Activated T-helper 2 cell treated with anti-CD3 and anti-CD28 coated beads, Interferon-gamma antibody, Interleukin-2, Interleukin-4, amounts not matched to agents 10 μg/mL and 5 μg/mL and 100 μg/mL, durations not matched to agents 14 hours and 24 hours and 36 hours (primary cell): ENCODE measurements at regions not wholly inside any gene's neighbourhood (a gene's known extent, or its start where the extent isn't known, plus 50 kb on each side); places are given as distances from the start of the nearest gene placed in this dataset.
"Not testable (repeated sequence)": the region's sequence is repeated elsewhere in the genome, so short reads cannot be mapped to it uniquely, and the experiment has no call there.

Experiments used
- DNase-seq: peaks from one replicate; pipeline ENCODE4 v3.0.0; 2021; ENCODE audit warnings: low spot score
- H3K27ac Mint-ChIP-seq: one replicate; pipeline ENCODE4 v1.8.0; 2021; ENCODE audit warnings: mixed read lengths
- H3K27me3 Mint-ChIP-seq: one replicate; pipeline ENCODE4 v1.8.0; 2021; ENCODE audit warnings: low read depth, mixed read lengths
- H3K36me3 Mint-ChIP-seq: one replicate; pipeline ENCODE4 v1.8.0; 2021; ENCODE audit warnings: low read depth, mixed read lengths
- H3K4me1 Mint-ChIP-seq: one replicate; pipeline ENCODE4 v1.8.0; 2021; ENCODE audit warnings: low read depth, mixed read lengths
- H3K4me3 Mint-ChIP-seq: one replicate; pipeline ENCODE4 v1.8.0; 2021; ENCODE audit warnings: low read depth, mild to moderate bottlenecking, moderate library complexity, mixed read lengths
- H3K9me3 Mint-ChIP-seq: one replicate; pipeline ENCODE4 v1.8.0; 2021; ENCODE audit warnings: mixed read lengths
- intact Hi-C: fragments of 100-400 bp; cut with micrococcal nuclease; formaldehyde crosslinking; loops from one replicate; pipeline ENCODE4 v1.15.1; 2023

DNA sequence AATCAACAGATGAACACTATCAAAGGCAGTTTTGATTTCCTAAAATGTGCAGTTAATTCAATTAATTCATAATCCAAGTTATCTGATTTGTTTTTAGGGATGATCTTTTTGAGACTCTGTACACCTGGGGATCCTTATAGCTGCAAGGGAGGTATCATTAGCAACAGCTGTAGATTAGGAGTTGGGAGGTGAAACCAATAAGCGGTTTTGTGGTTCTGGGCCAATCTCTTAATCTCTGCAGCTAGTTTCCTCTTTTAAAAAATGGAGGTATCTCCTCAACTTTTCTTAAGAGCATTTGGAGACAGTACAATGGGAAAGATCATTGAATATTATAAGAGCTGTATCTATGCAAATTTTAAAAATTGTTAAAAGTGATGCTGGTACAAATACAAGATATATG is 126.0 kb downstream of the MC4R start:
- Mint-ChIP-seq H3K27ac (no peak overlapping the region), H3K36me3 (no peaks in the 10 kb centered on the region), H3K9me3 (no peaks in the 10 kb centered on the region), H3K4me1 (peaks cover 4% of the 10 kb centered on the region), H3K4me3 (no peak overlapping the region), H3K27me3 (no peaks in the 10 kb centered on the region)
- intact Hi-C loops = no loop called here
- DNase-seq = no peak

DNA sequence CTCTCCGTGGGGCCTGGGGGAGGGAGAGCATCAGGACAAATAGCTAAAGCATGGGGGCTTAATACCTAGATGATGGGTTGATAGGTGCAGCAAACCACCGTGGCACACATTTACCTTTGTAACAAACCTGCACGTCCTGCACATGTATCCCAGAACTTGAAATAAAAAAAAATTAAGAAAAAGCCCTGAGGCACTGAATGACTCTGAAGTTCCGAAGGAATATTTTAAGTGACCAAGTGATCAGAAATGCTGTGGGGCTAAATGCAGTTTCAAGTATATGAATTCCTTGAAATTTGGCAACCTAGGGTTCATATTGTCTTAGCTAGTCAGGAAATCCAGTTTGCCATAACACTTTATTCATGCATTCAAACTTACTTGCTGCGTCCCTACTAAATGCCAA is 127.5 kb downstream of the MC4R start:
- Mint-ChIP-seq H3K4me3 (no peak overlapping the region), H3K36me3 (no peaks in the 10 kb centered on the region), H3K9me3 (no peaks in the 10 kb centered on the region), H3K27ac (no peak overlapping the region), H3K4me1 (peaks cover 4% of the 10 kb centered on the region), H3K27me3 (no peaks in the 10 kb centered on the region)
- DNase-seq = no peak
- intact Hi-C loops = no loop called here

DNA sequence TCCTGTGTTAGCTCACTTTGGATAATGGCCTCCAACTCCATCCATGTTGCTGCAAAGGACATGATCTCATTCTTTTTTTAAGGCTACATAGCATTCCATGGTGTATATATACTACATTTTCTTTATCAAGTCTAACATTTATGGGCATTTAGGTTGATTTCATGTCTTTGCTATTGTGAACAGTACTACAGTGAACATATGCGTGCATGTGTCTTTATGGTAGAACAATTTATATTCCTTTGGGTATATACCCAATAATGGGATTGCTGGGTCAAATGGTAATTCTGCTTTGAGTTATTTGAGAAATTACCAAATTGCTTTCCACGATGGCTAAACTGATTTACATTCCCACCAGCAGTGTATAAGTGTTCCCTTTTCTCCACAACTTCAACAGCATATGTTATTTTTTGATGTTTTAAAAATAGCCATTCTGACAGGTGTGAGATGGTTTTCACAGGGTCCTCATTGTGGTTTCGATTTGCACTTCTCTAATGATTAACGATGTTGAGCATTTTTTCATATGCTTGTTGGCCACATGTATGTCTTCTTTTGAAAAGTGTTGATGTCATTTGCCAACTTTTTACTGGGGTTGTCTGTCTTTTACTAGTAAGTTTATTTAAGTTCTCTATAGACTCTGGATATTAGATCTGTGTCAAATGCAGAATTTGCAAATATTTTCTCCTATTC is 133.4 kb downstream of the MC4R start:
- DNase-seq, H3K4me1 Mint-ChIP-seq, H3K4me3 Mint-ChIP-seq, intact Hi-C loops, H3K27ac Mint-ChIP-seq, H3K36me3 Mint-ChIP-seq, H3K27me3 Mint-ChIP-seq, H3K9me3 Mint-ChIP-seq: not testable (repeated sequence)

DNA sequence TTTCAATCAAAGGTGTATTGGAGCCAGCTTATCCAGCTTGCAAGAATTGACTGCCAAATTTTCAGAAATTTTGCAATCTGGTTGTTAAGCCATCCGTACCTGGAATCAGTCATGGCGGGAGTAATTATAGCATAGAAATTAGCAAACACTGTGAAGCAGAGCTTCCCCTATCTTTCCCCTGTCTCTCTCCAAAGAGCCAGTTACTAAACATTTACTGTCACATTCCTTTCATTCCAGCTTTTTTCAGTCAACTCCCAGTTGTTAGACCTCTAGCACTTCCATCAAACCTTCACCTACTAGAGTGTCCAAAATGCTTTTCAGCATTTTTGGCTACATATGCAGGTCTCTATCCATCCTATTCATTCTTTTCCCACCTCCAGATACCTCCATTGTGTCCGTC is 137.4 kb downstream of the MC4R start:
- Mint-ChIP-seq H3K27ac (no peak overlapping the region), H3K36me3 (no peaks in the 10 kb centered on the region), H3K9me3 (no peaks in the 10 kb centered on the region), H3K4me3 (no peak overlapping the region), H3K4me1 (no peaks in the 10 kb centered on the region), H3K27me3 (no peaks in the 10 kb centered on the region)
- DNase-seq = no peak
- intact Hi-C loops = no loop called here

DNA sequence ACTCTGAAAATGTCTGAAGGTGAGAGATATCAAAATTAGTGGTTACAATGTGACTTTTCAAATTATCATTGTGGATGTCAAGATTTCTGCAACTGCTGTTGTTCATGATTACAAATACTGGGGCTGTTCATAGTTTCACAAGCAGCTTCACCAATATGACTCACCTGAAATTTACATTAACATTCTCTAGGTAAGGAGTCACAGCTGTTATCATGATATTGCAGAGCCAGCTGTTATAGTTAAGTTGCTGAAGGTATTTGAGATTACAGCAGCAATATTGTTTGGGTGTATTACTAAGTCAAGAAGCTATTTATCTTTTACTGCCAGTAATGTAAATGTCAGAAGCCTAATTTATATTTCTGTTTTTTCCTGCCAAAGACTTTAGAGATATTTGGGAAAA is 140.0 kb downstream of the MC4R start:
- no peaks in the 10 kb centered on the region for H3K4me1 Mint-ChIP-seq
- no peaks in the 10 kb centered on the region for H3K9me3 Mint-ChIP-seq
- H3K27me3 Mint-ChIP-seq = no peaks in the 10 kb centered on the region
- intact Hi-C loops = no loop called here
- H3K36me3 Mint-ChIP-seq = no peaks in the 10 kb centered on the region
- no peak overlapping the region for H3K27ac Mint-ChIP-seq
- no peak overlapping the region for H3K4me3 Mint-ChIP-seq
- DNase-seq = no peak

DNA sequence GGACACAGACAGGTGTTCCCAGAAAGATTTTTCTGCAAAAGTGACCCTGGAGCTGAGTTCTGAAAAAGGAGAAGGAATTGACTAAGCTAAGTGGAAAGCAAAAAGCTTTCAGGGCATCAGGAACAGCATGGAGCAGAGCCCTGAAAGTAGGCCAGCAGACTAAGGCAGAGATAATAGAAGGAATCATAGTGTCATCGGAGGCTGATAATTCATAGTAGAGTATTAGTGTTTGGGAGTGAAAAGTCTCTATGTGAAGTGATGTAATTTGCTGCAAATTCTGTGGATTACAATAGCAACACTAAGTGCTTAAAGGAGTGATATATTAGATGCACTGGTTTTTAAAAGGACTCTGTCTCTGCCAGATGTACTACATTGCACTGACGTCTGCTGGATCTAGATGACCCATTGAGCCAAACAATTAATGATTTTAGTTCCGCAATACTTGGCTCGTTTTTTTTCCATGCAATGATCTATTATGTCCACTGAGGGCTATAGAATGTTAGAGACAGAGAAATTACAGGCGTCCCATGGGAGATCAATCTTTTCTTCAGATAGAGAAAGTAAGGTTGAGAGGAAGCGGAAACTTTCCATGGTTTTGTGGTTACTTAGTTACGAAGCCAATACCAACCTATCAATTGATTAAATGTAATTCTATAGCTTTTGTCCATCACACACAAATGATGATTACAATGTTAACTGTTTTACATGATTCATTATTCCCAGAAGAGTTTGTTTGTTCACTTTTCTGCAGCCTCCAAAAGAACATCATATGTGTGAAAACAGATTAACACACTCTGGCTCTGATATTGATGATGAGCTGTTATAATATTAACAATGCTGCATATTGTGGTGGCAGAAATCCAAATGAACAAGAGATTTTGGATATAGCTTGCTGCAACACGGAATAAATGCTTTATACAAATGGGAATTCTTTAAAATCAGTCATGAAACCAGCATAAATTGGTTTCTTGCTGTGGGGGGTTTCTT is 143.7 kb downstream of the MC4R start:
- Mint-ChIP-seq H3K4me3 (no peak overlapping the region), H3K4me1 (no peaks in the 10 kb centered on the region), H3K9me3 (peaks cover 13% of the 10 kb centered on the region), H3K27ac (no peak overlapping the region), H3K36me3 (no peaks in the 10 kb centered on the region), H3K27me3 (no peaks in the 10 kb centered on the region)
- DNase-seq = no peak
- intact Hi-C loops = no loop called here

DNA sequence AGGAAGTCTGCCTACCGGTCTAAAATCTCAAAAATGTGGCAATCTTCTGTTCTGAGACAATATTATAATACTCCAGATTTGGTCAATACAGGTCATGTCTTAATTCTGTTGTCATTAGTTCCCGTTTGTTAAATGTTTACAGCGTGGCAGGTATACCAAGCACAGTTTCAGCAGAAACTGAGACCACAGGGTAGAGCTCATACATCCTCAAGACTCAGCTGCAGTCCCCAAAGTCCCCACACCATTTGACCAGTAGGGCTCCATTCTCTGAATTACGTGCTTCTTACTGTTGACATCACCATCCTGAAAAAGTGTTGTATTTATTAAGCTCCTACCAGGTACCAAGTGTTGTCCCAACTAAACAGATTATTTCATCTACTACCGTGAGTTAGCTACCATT is 157.1 kb downstream of the MC4R start:
- intact Hi-C loops = no loop called here
- Mint-ChIP-seq H3K36me3 (no peaks in the 10 kb centered on the region), H3K27me3 (no peaks in the 10 kb centered on the region), H3K27ac (no peak overlapping the region), H3K9me3 (no peaks in the 10 kb centered on the region), H3K4me3 (no peak overlapping the region), H3K4me1 (no peaks in the 10 kb centered on the region)
- no peak for DNase-seq

DNA sequence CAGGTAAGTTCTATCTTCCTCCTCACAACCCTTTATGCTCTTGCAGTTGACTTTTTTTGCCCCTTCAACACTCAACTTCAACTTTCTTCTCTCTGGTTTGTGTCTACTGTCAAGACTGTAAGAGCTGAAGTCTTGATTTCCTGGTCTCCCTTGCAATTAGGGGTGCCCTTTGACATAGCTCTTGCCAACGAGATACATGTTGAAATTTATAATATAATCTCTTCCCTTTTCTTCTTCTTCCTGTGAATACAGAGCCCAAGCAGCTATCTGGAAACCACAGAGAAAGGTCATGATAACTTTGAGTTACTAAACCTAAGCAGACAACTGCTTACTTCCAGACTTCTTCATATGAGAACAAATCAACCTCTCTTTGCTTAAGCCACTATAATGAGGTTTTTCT is 163.5 kb downstream of the MC4R start:
- no peak for DNase-seq
- no peaks in the 10 kb centered on the region for H3K27me3 Mint-ChIP-seq
- no peaks in the 10 kb centered on the region for H3K9me3 Mint-ChIP-seq
- no peaks in the 10 kb centered on the region for H3K36me3 Mint-ChIP-seq
- H3K4me1 Mint-ChIP-seq = no peaks in the 10 kb centered on the region
- intact Hi-C loops = no loop called here
- H3K4me3 Mint-ChIP-seq = no peak overlapping the region
- no peak overlapping the region for H3K27ac Mint-ChIP-seq

DNA sequence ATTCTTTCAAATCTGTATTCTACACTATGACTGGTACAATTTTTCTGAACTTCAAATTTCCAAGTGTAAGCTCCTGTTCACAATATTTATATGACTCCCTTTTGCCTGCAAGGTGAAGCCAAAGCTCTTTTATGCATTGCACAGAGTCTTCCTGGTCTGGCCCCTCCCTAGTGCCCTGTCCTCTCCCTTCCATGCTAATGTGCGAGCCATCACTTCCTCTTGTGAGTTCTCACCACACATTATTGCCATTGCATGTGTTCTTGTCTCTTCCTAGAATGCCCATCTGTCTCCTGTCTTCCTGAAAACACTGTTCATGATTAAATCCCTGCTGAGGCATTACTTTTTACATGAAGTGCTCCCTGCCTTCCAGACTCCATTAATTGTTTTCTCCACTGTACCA is 169.9 kb downstream of the MC4R start:
- Mint-ChIP-seq H3K9me3 (no peaks in the 10 kb centered on the region), H3K27ac (no peak overlapping the region), H3K4me3 (no peak overlapping the region), H3K4me1 (no peaks in the 10 kb centered on the region), H3K27me3 (no peaks in the 10 kb centered on the region), H3K36me3 (no peaks in the 10 kb centered on the region)
- no peak for DNase-seq
- intact Hi-C loops = no loop called here

DNA sequence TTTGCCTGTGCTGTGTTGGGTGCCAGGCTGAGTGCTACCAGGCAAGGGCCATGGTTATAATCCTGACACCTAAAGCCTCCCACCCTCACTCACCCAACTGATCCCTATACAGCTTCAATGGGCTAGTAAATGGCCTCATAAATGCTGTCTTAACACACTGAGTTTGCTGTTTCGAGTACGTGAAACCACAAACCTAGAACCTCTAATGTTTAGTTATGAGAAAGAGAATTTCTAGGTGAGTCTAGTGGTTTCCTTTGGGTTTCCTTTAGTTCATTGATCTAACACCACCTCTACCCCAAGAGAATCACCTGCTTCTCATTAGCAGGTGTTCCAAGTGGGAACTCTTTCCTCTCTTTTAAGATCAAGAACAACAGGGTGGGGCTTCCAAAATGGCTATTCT is 172.0 kb downstream of the MC4R start:
- no peaks in the 10 kb centered on the region for H3K27me3 Mint-ChIP-seq
- H3K4me1 Mint-ChIP-seq = no peaks in the 10 kb centered on the region
- no peak overlapping the region for H3K4me3 Mint-ChIP-seq
- no peaks in the 10 kb centered on the region for H3K9me3 Mint-ChIP-seq
- no peak overlapping the region for H3K27ac Mint-ChIP-seq
- intact Hi-C loops = no loop called here
- no peak for DNase-seq
- no peaks in the 10 kb centered on the region for H3K36me3 Mint-ChIP-seq

DNA sequence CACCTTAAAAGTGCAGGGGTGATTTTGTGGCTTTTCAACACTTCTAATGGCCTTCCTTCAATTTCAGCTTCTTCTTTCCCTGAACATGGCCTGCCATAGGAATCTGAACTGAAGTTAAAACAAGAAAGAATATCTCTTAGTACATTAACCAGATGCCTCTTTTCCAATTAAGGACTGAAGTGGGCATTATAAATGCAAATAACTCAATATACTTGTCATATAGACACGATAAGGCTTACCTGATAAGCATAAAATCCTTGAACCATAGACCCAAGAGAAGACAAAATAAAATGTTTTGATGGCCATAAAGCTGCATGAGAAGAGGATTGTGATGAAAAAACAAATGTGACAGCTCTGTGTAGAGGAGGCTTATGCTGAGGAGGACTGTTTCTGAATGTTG is 173.1 kb downstream of the MC4R start:
- Mint-ChIP-seq H3K36me3 (no peaks in the 10 kb centered on the region), H3K9me3 (no peaks in the 10 kb centered on the region)
- DNase-seq = no peak

DNA sequence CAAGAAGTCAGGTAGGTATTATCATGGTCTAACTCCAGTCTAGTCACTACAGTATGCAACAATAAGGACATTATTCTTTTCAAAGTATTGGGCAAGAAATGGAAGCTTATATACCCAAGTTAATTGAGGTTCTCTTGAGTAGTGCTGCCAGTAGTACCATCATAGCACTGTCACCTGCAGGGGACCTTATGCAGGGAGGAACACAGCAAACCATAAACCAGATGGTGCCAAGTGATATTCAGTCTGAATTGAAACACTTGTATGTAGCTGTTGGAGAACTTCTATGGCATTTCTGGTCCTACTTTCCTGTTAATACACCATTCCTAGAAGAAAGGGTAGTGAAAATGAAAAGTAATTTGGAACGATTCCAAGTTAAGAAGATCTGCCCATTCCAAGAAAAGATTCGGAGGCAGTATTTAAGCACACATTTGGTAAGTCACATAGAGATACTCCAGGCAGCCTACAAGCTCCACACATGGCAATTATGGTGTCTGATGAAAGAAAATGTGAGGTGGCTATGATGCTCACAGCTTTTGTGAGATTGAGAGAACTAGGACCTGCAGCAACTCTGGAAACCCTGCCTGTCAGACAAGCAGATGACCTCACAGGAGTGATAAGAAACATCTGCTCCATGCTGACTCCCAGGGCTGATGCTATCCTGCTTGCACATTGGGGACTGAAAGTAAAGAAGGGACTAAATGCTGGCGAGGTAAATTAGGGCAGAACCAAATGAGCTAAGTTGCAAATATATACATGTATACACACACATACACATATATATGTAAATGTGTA is 174.7 kb downstream of the MC4R start:
- intact Hi-C loops = no loop called here

More for the DNA sequence above, 173.1 kb downstream of the MC4R start:
- H3K4me1 Mint-ChIP-seq = no peaks in the 10 kb centered on the region
- no peak overlapping the region for H3K4me3 Mint-ChIP-seq
- no peak overlapping the region for H3K27ac Mint-ChIP-seq
- H3K27me3 Mint-ChIP-seq = no peaks in the 10 kb centered on the region
- intact Hi-C loops = no loop called here

More for the DNA sequence above, 174.7 kb downstream of the MC4R start:
- Mint-ChIP-seq H3K4me1 (no peaks in the 10 kb centered on the region), H3K27ac (no peak overlapping the region), H3K27me3 (no peaks in the 10 kb centered on the region), H3K9me3 (no peaks in the 10 kb centered on the region), H3K36me3 (no peaks in the 10 kb centered on the region), H3K4me3 (no peak overlapping the region)
- no peak for DNase-seq
